Testis (tissue), 2 donors: ENCODE measurements at regions not wholly inside any gene's neighbourhood (a gene's known extent, or its start where the extent isn't known, plus 50 kb on each side); places are given as distances from the start of the nearest gene placed in this dataset.

Experiments
- CTCF ChIP-seq, 3 experiments: fragments of 450-650 bp in 2 of 3; fragments of 200-600 bp in 1 of 3; sonication (generic) in 1 of 3; IDR thresholded peaks; one replicate each; pipeline ENCODE4 v1.5.1; 2016 to 2019; ENCODE audit warnings: antibody characterized with exemption in 3 of 3, mild to moderate bottlenecking in 2 of 3, moderate library complexity in 1 of 3
- POLR2A ChIP-seq: fragments of 450-650 bp; IDR thresholded peaks from one replicate; pipeline ENCODE4 v1.6.1; 2017; ENCODE audit warnings: antibody characterized with exemption, mild to moderate bottlenecking, moderate library complexity

- TF ChIP-seq CTCF (IDR thresholded peaks at IDR 0.05) (no peak), POLR2A (no peak)
These were observed 133.9 kb upstream of the TNPO1 start for GRCh38 chr5:72682561-72682960.
